Aorta (tissue), 5 donors: ENCODE measurements at regions not wholly inside any gene's neighbourhood (a gene's known extent, or its start where the extent isn't known, plus 50 kb on each side); places are given as distances from the start of the nearest gene placed in this dataset.

Experiments used
- ATAC-seq: fragments of 200-7000 bp; cut with Tn5 transposase; one replicate; pipeline ENCODE4 v1.9.1; 2022; ENCODE audit warnings: moderate library complexity; ENCODE audit not compliant: low FRiP score
- DNase-seq, 2 donors: peaks; one replicate each; pipeline ENCODE4 v3.0.0-alpha.2; 2020
- H3K27ac ChIP-seq, 2 donors: one replicate each; pipeline ENCODE4 v1.5.1; 2013; ENCODE audit warnings: low read length in 2 of 2, mild to moderate bottlenecking in 2 of 2, moderate library complexity in 2 of 2, control low read depth in 1 of 2, inconsistent platforms in 1 of 2, low read depth in 1 of 2
- H3K27me3 ChIP-seq, 2 donors: one replicate each; pipeline ENCODE4 v1.6.1; 2013; ENCODE audit warnings: control low read depth in 1 of 2, low read length in 1 of 2, mild to moderate bottlenecking in 1 of 2, moderate library complexity in 1 of 2; ENCODE audit not compliant: insufficient read depth in 2 of 2, control insufficient read depth in 1 of 2
- H3K36me3 ChIP-seq, 2 donors: one replicate each; pipeline ENCODE4 v1.6.1; 2013; ENCODE audit warnings: control low read depth in 1 of 2, low read length in 1 of 2, mild to moderate bottlenecking in 1 of 2; ENCODE audit not compliant: insufficient read depth in 2 of 2, control insufficient read depth in 1 of 2
- H3K4me1 ChIP-seq, 2 donors: one replicate each; pipeline ENCODE4 v1.6.1; 2013; ENCODE audit warnings: low read length in 2 of 2, control low read depth in 1 of 2, mild to moderate bottlenecking in 1 of 2, moderate library complexity in 1 of 2; ENCODE audit not compliant: insufficient read depth in 2 of 2, control insufficient read depth in 1 of 2
- H3K4me3 ChIP-seq, 2 donors: one replicate each; pipeline ENCODE4 v1.5.1; 2013; ENCODE audit warnings: low read length in 2 of 2, control low read depth in 1 of 2, mild to moderate bottlenecking in 1 of 2
- H3K9me3 ChIP-seq: one replicate; pipeline ENCODE4 v1.6.1; 2013; ENCODE audit warnings: mild to moderate bottlenecking, low read length; ENCODE audit not compliant: control insufficient read depth
- WGBS, 2 donors: extraction: QIAGEN DNeasy Blood & Tissue Kit; methylation state at CpG; one replicate each; pipeline ENCODE4 v1.1.7; 2013; 5-methylcytosine and 5-hydroxymethylcytosine counted together
- intact Hi-C, 2 donors: fragments of 100-400 bp; cut with DNase I; formaldehyde crosslinking; loops; one replicate each; pipeline versions ENCODE4 v1.14.2 to v1.15.0; 2022
- donor health status: healthy with polysubstance abuse.
- donor health status: Bipolar disorder and iron deficiency.
- donor health status: DM: no; HTN: no; CAD: no.
- donor health status: DM: no; HTN: no; CAD: no.
- donor health status: DM: yes; HTN: yes; CAD: no.

GRCh38 chr12:98341732-98342131 lies 173.7 kb upstream of the TMPO start:
- H3K36me3 ChIP-seq = no peaks in the 10 kb centered on the region
- no peaks in the 10 kb centered on the region for H3K4me1 ChIP-seq
- H3K4me3 ChIP-seq = no peak overlapping the region
- intact Hi-C loops = no loop called here
- ATAC-seq (no peak), DNase-seq (no peak)
- WGBS, 2 donors = 65 to 69% methylated on average over 3 of the region's 3 CpGs
- H3K9me3 ChIP-seq = no peaks in the 10 kb centered on the region
- H3K27me3 ChIP-seq = peaks cover 0 to 3% of the 10 kb centered on the region in 2 donors
- no peak overlapping the region for H3K27ac ChIP-seq

GRCh38 chr12:98343002-98343567 lies 172.3 kb upstream of the TMPO start:
- peaks cover 0 to 3% of the 10 kb centered on the region in 2 donors for H3K27me3 ChIP-seq
- H3K27ac ChIP-seq = no peak overlapping the region
- 62 to 75% methylated on average over 4 of the region's 4 CpGs for WGBS, 2 donors
- DNase-seq (no peak), ATAC-seq (no peak)
- no peaks in the 10 kb centered on the region for H3K4me1 ChIP-seq
- intact Hi-C loops = no loop called here
- no peaks in the 10 kb centered on the region for H3K9me3 ChIP-seq
- no peaks in the 10 kb centered on the region for H3K36me3 ChIP-seq
- no peak overlapping the region for H3K4me3 ChIP-seq

- no peaks in the 10 kb centered on the region for H3K9me3 ChIP-seq
- no peaks in the 10 kb centered on the region for H3K36me3 ChIP-seq
- DNase-seq = no peak
- H3K4me1 ChIP-seq = no peaks in the 10 kb centered on the region
- 64 to 68% methylated on average over 8 of the region's 8 CpGs for WGBS, 2 donors
- H3K4me3 ChIP-seq = no peak overlapping the region
- no peaks in the 10 kb centered on the region for H3K27me3 ChIP-seq
- no peak overlapping the region for H3K27ac ChIP-seq
- intact Hi-C loops = no loop called here
- no peak for ATAC-seq
Observed at GRCh38 chr12:98344046-98344930, 171.1 kb upstream of the TMPO start.

GRCh38 chr12:98345308-98345876 lies 170.0 kb upstream of the TMPO start:
- H3K4me1 ChIP-seq = no peaks in the 10 kb centered on the region
- H3K9me3 ChIP-seq = no peaks in the 10 kb centered on the region

GRCh38 chr12:98351089-98351488 lies 164.3 kb upstream of the TMPO start:
- no peak overlapping the region for H3K4me3 ChIP-seq
- intact Hi-C loops = no loop called here
- no peak overlapping the region for H3K27ac ChIP-seq
- H3K9me3 ChIP-seq = peaks cover 1% of the 10 kb centered on the region
- DNase-seq = no peak
- H3K4me1 ChIP-seq = no peaks in the 10 kb centered on the region
- peaks cover 0 to 2% of the 10 kb centered on the region in 2 donors for H3K27me3 ChIP-seq
- no peaks in the 10 kb centered on the region for H3K36me3 ChIP-seq
- ATAC-seq = no peak
- WGBS, 2 donors = 65 to 67% methylated on average over 6 of the region's 6 CpGs

More at GRCh38 chr12:98345308-98345876, 170.0 kb upstream of the TMPO start:
- Histone ChIP-seq H3K27ac (no peak overlapping the region), H3K4me3 (no peak overlapping the region), H3K27me3 (no peaks in the 10 kb centered on the region), H3K36me3 (no peaks in the 10 kb centered on the region)
- ATAC-seq (no peak), DNase-seq (no peak)
- 92 to 96% methylated on average over 6 of the region's 6 CpGs for WGBS, 2 donors
- intact Hi-C loops = no loop called here

GRCh38 chr12:98351784-98352183 lies 163.6 kb upstream of the TMPO start:
- peaks cover 0 to 2% of the 10 kb centered on the region in 2 donors for H3K27me3 ChIP-seq
- WGBS, 2 donors = 81 to 82% methylated on average over 3 of the region's 3 CpGs
- H3K9me3 ChIP-seq = peaks cover 1% of the 10 kb centered on the region
- no peaks in the 10 kb centered on the region for H3K4me1 ChIP-seq
- H3K4me3 ChIP-seq = no peak overlapping the region
- no peaks in the 10 kb centered on the region for H3K36me3 ChIP-seq
- intact Hi-C loops = no loop called here
- ATAC-seq (no peak), DNase-seq (no peak)
- H3K27ac ChIP-seq = no peak overlapping the region

GRCh38 chr12:98352218-98352811 lies 163.1 kb upstream of the TMPO start:
- intact Hi-C loops = no loop called here
- H3K4me3 ChIP-seq = no peak overlapping the region
- no peaks in the 10 kb centered on the region for H3K4me1 ChIP-seq
- ATAC-seq (no peak), DNase-seq (no peak)
- H3K27ac ChIP-seq = no peak overlapping the region
- H3K9me3 ChIP-seq = peaks cover 1% of the 10 kb centered on the region
- 61 to 62% methylated on average over 4 of the region's 4 CpGs for whole genome bisulfite sequencing, 2 donors
- no peaks in the 10 kb centered on the region for H3K36me3 ChIP-seq
- H3K27me3 ChIP-seq = peaks cover 0 to 2% of the 10 kb centered on the region in 2 donors

GRCh38 chr12:98352835-98353234 lies 162.6 kb upstream of the TMPO start:
- ATAC-seq = no peak
- H3K27ac ChIP-seq = no peak overlapping the region

More at GRCh38 chr12:98352835-98353234, 162.6 kb upstream of the TMPO start:
- no peak overlapping the region for H3K4me3 ChIP-seq
- WGBS, 2 donors = 56 to 60% methylated on average over 3 of the region's 3 CpGs
- H3K9me3 ChIP-seq = peaks cover 1% of the 10 kb centered on the region
- H3K27me3 ChIP-seq = peaks cover 0 to 2% of the 10 kb centered on the region in 2 donors
- no peaks in the 10 kb centered on the region for H3K36me3 ChIP-seq
- no peaks in the 10 kb centered on the region for H3K4me1 ChIP-seq
- DNase-seq = no peak
- intact Hi-C loops = no loop called here
